ENCODE measurements at regions not wholly inside any gene's neighbourhood (a gene's known extent, or its start where the extent isn't known, plus 50 kb on each side); places are given as distances from the start of the nearest gene placed in this dataset.
A peak's percentile ranks its signal among the peaks of the same experiment; 100 is the strongest.
"Not testable (repeated sequence)": the region's sequence is repeated elsewhere in the genome, so short reads cannot be mapped to it uniquely, and the experiment has no call there.

DNA sequence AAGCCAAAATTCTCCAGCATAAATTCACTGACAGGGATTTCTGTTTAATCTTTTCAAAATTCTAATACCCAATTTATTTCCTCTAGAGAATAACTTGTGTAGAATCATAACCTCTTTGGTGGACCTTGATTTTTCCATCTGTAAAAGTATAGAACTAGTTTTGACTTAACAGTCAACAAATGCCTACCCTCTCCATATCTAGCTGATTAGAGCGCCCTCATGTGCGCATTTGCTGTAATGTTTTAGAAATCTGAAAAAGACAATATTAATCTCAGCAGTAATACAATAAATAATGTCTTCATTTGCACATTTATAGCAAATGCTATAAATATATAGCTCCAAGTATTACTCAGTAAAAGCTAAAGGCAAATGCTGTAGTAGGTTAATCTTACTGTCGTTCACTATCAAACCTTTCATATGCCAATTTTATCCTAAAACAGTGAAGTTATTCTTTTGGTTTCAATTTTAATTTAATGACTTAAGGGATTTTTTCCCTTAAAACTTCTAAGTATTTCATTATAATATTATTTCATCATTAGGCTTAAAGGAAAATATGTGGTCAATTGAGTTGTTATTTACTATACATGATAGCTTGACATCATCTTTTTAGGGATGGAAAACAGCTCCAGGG lies 153.6 kb upstream of the EFCAB3 start:
- H4K20me1 ChIP-seq (ENCODE audit: insufficient read depth, low read length); CTCF ChIA-PET (ENCODE audit: low intra/inter-chr PET ratio, low total read pairs); H3K36me3 ChIP-seq (replicated peaks in 1 of 2; ENCODE audit: control insufficient read depth in 1 of 2, insufficient read depth in 2 of 2, low read length in 2 of 2); H3K9ac ChIP-seq (ENCODE audit: insufficient read depth, low read depth, low read length); DNase-seq (ENCODE audit: low spot score); H3K79me2 ChIP-seq (ENCODE audit: insufficient read depth, low read length); POLR2A ChIA-PET; FAIRE-seq; H3K4me3 ChIP-seq (replicated peaks in 1 of 3; ENCODE audit: insufficient read depth in 1 of 3, low read depth in 2 of 3, low read length in 3 of 3); intact Hi-C loops (cut with micrococcal nuclease; ENCODE audit: unreplicated experiment); H3K4me2 ChIP-seq (ENCODE audit: low read depth, low read length); ATAC-seq; in situ Hi-C loops (cut with HindIII; ENCODE audit: extremely low pct_ligation_motif_present, low pct_unique_long_range_greater_than_20kb); H3K27ac ChIP-seq (ENCODE audit: extremely low read length, insufficient read depth, low read length); H2AFZ ChIP-seq (ENCODE audit: low read length); H3K27me3 ChIP-seq (ENCODE audit: control insufficient read depth in 1 of 2, insufficient read depth in 2 of 2, low read length in 2 of 2); BruUV-seq (replicated peaks); H3K4me1 ChIP-seq (ENCODE audit: insufficient read depth, low read length); H3K9me3 ChIP-seq (ENCODE audit: low read length): not testable (repeated sequence)
- 2% methylated on average over 3 of the region's 3 CpGs for WGBS (ENCODE audit: low lambda C conversion rate)
- peak; percentile 47 for TF ChIP-seq STAG1 (CRISPR knock-in tag; IDR thresholded peaks at IDR 0.05)

DNA sequence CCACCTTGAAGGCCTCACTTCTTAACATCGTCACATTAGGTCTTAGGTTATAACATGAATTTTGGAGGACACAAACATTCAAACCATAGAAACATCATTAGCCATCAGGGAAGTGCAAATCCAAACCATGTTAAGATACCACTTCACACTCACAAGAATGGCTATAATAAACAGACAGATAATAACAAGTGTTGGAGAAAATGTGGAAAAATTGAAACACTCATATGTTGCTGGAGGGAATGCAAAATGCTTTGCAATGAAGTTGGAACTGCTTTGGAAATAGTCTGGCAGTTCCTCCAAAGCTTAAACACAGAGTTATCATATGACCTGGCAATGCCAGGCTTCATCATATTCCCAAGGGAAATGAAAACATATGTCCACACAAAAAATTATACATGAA lies 156.8 kb upstream of the EFCAB3 start:
- intact Hi-C loops (cut with micrococcal nuclease; ENCODE audit: unreplicated experiment); CTCF ChIA-PET (ENCODE audit: low intra/inter-chr PET ratio, low total read pairs); H3K79me2 ChIP-seq (ENCODE audit: insufficient read depth, low read length); H4K20me1 ChIP-seq (ENCODE audit: insufficient read depth, low read length); H3K4me2 ChIP-seq (ENCODE audit: low read depth, low read length); H3K27me3 ChIP-seq (ENCODE audit: control insufficient read depth in 1 of 2, insufficient read depth in 2 of 2, low read length in 2 of 2); H3K27ac ChIP-seq (ENCODE audit: extremely low read length, insufficient read depth, low read length); H3K36me3 ChIP-seq (replicated peaks in 1 of 2; ENCODE audit: control insufficient read depth in 1 of 2, insufficient read depth in 2 of 2, low read length in 2 of 2); BruUV-seq (replicated peaks); FAIRE-seq; H3K9me3 ChIP-seq (ENCODE audit: low read length); in situ Hi-C loops (cut with HindIII; ENCODE audit: extremely low pct_ligation_motif_present, low pct_unique_long_range_greater_than_20kb); ATAC-seq; DNase-seq (ENCODE audit: low spot score); H2AFZ ChIP-seq (ENCODE audit: low read length); POLR2A ChIA-PET; H3K4me1 ChIP-seq (ENCODE audit: insufficient read depth, low read length); H3K9ac ChIP-seq (ENCODE audit: insufficient read depth, low read depth, low read length); H3K4me3 ChIP-seq (replicated peaks in 1 of 3; ENCODE audit: insufficient read depth in 1 of 3, low read depth in 2 of 3, low read length in 3 of 3): not testable (repeated sequence)
- WGBS (ENCODE audit: low lambda C conversion rate): 74% methylated on average over 1 of the region's 1 CpG

Data from HepG2 (cell line).